GM23338 (cell line): ENCODE measurements at regions not wholly inside any gene's neighbourhood (a gene's known extent, or its start where the extent isn't known, plus 50 kb on each side); places are given as distances from the start of the nearest gene placed in this dataset.

Experiments
- CREB1 ChIP-seq: fragments of 250-450 bp; sonication (Bioruptor Pico); IDR thresholded peaks from 2 replicates; pipeline ENCODE4 v1.5.0; 2020; ENCODE audit warnings: low read depth, mild to moderate bottlenecking, moderate library complexity
- EZH2 ChIP-seq: fragments of 200-600 bp; sonication (generic); IDR thresholded peaks from one replicate; pipeline ENCODE4 v1.8.0; 2017; ENCODE audit warnings: antibody characterized with exemption, mild to moderate bottlenecking, low read depth; ENCODE audit not compliant: unreplicated experiment
- EZH2phosphoT487 ChIP-seq: fragments of 200-600 bp; sonication (generic); IDR thresholded peaks from one replicate; pipeline ENCODE4 v1.8.1; 2018; ENCODE audit warnings: antibody characterized with exemption; ENCODE audit not compliant: unreplicated experiment
- JUNB ChIP-seq: IDR thresholded peaks from one replicate; pipeline ENCODE4 v1.6.1; 2016; ENCODE audit warnings: antibody characterized with exemption; ENCODE audit not compliant: unreplicated experiment
- POLR2AphosphoS5 ChIP-seq: IDR thresholded peaks from 2 replicates; pipeline ENCODE4 v1.6.1; 2016; ENCODE audit warnings: antibody characterized with exemption, low read depth
- STAT1 ChIP-seq: IDR thresholded peaks from one replicate; pipeline ENCODE4 v1.6.1; 2016; ENCODE audit warnings: antibody characterized with exemption; ENCODE audit not compliant: unreplicated experiment
- ZNF114 ChIP-seq: fragments of 250-450 bp; sonication (Bioruptor Pico); IDR thresholded peaks from 2 replicates; pipeline ENCODE4 v1.5.0; 2020; ENCODE audit warnings: mild to moderate bottlenecking, moderate library complexity
- ZNF331 ChIP-seq: fragments of 250-450 bp; sonication (Bioruptor Pico); IDR thresholded peaks from 2 replicates; pipeline ENCODE4 v1.5.0; 2020; ENCODE audit warnings: low read depth, mild to moderate bottlenecking, moderate library complexity
- TF ChIP-seq, protein P1 (sequence below), 2 experiments: fragments of 200-600 bp in 1 of 2; sonication (generic) in 1 of 2; conservative IDR thresholded peaks; 2 replicates each; pipeline versions ENCODE4 v1.5.1 to v1.6.1; 2016 to 2017; ENCODE audit warnings: antibody characterized with exemption in 2 of 2, low read depth in 2 of 2, mild to moderate bottlenecking in 2 of 2, moderate library complexity in 1 of 2
- TF ChIP-seq, protein P2 (sequence below): fragments of 250-450 bp; sonication (Bioruptor Pico); IDR thresholded peaks from 2 replicates; pipeline ENCODE4 v1.5.0; 2020; ENCODE audit warnings: mild to moderate bottlenecking, moderate library complexity
- TF ChIP-seq, protein P3 (sequence below): IDR thresholded peaks from one replicate; pipeline ENCODE4 v1.6.1; 2018; ENCODE audit warnings: antibody characterized with exemption; ENCODE audit not compliant: unreplicated experiment
- TF ChIP-seq, protein P4 (sequence below): IDR thresholded peaks from 2 replicates; pipeline ENCODE4 v1.6.1; 2016; ENCODE audit warnings: antibody characterized with exemption

DNA sequence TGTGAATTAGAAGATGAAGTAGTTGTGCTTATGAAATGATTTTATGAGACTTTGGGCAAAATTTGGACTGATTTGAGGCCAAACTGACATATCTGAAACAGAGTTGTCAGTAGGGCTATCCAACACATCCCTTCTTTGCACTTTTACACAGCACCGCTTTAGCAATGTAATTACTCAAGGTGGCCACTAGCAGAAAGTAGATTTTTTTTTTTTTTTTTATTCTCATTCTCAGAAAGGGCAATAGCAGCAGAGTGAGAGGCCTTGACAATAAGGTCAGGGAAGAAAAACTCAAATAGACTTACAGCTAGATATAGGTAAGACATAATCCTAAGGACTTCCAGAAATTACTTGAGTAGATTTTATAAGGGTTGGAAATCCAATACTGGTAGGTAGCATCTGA lies 414.3 kb downstream of the NAP1L3 start:
- TF ChIP-seq, protein P1, sequence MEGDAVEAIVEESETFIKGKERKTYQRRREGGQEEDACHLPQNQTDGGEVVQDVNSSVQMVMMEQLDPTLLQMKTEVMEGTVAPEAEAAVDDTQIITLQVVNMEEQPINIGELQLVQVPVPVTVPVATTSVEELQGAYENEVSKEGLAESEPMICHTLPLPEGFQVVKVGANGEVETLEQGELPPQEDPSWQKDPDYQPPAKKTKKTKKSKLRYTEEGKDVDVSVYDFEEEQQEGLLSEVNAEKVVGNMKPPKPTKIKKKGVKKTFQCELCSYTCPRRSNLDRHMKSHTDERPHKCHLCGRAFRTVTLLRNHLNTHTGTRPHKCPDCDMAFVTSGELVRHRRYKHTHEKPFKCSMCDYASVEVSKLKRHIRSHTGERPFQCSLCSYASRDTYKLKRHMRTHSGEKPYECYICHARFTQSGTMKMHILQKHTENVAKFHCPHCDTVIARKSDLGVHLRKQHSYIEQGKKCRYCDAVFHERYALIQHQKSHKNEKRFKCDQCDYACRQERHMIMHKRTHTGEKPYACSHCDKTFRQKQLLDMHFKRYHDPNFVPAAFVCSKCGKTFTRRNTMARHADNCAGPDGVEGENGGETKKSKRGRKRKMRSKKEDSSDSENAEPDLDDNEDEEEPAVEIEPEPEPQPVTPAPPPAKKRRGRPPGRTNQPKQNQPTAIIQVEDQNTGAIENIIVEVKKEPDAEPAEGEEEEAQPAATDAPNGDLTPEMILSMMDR (conservative IDR thresholded peaks at IDR 0.05; ENCODE audit: low read depth in 2 of 2) = peak in 1 of 2 experiments; percentile 18; a peak in 1 of 4 replicates
- TF ChIP-seq POLR2AphosphoS5 (no peak), EZH2 (no peak), CREB1 (CRISPR knock-in tag) (no peak), ZNF114 (no peak), EZH2phosphoT487 (no peak), STAT1 (no peak), JUNB (no peak), ZNF331 (no peak)
- TF ChIP-seq, protein P2, sequence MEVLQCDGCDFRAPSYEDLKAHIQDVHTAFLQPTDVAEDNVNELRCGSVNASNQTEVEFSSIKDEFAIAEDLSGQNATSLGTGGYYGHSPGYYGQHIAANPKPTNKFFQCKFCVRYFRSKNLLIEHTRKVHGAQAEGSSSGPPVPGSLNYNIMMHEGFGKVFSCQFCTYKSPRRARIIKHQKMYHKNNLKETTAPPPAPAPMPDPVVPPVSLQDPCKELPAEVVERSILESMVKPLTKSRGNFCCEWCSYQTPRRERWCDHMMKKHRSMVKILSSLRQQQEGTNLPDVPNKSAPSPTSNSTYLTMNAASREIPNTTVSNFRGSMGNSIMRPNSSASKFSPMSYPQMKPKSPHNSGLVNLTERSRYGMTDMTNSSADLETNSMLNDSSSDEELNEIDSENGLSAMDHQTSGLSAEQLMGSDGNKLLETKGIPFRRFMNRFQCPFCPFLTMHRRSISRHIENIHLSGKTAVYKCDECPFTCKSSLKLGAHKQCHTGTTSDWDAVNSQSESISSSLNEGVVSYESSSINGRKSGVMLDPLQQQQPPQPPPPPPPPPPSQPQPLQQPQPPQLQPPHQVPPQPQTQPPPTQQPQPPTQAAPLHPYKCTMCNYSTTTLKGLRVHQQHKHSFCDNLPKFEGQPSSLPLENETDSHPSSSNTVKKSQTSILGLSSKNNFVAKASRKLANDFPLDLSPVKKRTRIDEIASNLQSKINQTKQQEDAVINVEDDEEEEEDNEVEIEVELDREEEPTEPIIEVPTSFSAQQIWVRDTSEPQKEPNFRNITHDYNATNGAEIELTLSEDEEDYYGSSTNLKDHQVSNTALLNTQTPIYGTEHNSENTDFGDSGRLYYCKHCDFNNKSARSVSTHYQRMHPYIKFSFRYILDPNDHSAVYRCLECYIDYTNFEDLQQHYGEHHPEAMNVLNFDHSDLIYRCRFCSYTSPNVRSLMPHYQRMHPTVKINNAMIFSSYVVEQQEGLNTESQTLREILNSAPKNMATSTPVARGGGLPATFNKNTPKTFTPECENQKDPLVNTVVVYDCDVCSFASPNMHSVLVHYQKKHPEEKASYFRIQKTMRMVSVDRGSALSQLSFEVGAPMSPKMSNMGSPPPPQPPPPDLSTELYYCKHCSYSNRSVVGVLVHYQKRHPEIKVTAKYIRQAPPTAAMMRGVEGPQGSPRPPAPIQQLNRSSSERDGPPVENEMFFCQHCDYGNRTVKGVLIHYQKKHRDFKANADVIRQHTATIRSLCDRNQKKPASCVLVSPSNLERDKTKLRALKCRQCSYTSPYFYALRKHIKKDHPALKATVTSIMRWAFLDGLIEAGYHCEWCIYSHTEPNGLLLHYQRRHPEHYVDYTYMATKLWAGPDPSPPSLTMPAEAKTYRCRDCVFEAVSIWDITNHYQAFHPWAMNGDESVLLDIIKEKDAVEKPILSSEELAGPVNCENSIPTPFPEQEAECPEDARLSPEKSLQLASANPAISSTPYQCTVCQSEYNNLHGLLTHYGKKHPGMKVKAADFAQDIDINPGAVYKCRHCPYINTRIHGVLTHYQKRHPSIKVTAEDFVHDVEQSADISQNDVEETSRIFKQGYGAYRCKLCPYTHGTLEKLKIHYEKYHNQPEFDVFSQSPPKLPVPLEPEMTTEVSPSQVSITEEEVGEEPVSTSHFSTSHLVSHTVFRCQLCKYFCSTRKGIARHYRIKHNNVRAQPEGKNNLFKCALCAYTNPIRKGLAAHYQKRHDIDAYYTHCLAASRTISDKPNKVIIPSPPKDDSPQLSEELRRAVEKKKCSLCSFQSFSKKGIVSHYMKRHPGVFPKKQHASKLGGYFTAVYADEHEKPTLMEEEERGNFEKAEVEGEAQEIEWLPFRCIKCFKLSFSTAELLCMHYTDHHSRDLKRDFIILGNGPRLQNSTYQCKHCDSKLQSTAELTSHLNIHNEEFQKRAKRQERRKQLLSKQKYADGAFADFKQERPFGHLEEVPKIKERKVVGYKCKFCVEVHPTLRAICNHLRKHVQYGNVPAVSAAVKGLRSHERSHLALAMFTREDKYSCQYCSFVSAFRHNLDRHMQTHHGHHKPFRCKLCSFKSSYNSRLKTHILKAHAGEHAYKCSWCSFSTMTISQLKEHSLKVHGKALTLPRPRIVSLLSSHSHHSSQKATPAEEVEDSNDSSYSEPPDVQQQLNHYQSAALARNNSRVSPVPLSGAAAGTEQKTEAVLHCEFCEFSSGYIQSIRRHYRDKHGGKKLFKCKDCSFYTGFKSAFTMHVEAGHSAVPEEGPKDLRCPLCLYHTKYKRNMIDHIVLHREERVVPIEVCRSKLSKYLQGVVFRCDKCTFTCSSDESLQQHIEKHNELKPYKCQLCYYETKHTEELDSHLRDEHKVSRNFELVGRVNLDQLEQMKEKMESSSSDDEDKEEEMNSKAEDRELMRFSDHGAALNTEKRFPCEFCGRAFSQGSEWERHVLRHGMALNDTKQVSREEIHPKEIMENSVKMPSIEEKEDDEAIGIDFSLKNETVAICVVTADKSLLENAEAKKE (CRISPR knock-in tag) = no peak
- TF ChIP-seq, protein P3, sequence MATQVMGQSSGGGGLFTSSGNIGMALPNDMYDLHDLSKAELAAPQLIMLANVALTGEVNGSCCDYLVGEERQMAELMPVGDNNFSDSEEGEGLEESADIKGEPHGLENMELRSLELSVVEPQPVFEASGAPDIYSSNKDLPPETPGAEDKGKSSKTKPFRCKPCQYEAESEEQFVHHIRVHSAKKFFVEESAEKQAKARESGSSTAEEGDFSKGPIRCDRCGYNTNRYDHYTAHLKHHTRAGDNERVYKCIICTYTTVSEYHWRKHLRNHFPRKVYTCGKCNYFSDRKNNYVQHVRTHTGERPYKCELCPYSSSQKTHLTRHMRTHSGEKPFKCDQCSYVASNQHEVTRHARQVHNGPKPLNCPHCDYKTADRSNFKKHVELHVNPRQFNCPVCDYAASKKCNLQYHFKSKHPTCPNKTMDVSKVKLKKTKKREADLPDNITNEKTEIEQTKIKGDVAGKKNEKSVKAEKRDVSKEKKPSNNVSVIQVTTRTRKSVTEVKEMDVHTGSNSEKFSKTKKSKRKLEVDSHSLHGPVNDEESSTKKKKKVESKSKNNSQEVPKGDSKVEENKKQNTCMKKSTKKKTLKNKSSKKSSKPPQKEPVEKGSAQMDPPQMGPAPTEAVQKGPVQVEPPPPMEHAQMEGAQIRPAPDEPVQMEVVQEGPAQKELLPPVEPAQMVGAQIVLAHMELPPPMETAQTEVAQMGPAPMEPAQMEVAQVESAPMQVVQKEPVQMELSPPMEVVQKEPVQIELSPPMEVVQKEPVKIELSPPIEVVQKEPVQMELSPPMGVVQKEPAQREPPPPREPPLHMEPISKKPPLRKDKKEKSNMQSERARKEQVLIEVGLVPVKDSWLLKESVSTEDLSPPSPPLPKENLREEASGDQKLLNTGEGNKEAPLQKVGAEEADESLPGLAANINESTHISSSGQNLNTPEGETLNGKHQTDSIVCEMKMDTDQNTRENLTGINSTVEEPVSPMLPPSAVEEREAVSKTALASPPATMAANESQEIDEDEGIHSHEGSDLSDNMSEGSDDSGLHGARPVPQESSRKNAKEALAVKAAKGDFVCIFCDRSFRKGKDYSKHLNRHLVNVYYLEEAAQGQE = no peak
- TF ChIP-seq, protein P4, sequence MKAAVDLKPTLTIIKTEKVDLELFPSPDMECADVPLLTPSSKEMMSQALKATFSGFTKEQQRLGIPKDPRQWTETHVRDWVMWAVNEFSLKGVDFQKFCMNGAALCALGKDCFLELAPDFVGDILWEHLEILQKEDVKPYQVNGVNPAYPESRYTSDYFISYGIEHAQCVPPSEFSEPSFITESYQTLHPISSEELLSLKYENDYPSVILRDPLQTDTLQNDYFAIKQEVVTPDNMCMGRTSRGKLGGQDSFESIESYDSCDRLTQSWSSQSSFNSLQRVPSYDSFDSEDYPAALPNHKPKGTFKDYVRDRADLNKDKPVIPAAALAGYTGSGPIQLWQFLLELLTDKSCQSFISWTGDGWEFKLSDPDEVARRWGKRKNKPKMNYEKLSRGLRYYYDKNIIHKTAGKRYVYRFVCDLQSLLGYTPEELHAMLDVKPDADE = no peak
